ES-I3 (cell line): ENCODE measurements at regions not wholly inside any gene's neighbourhood (a gene's known extent, or its start where the extent isn't known, plus 50 kb on each side); places are given as distances from the start of the nearest gene placed in this dataset.

Source experiments
- H3K36me3 ChIP-seq: 2 replicates; pipeline ENCODE4 v1.6.1; 2013; ENCODE audit warnings: mild to moderate bottlenecking, low read length, control low read depth, moderate library complexity; ENCODE audit not compliant: insufficient read depth
- H3K4me1 ChIP-seq: 2 replicates; pipeline ENCODE4 v1.6.1; 2013; ENCODE audit warnings: mild to moderate bottlenecking, control low read depth, low read length; ENCODE audit not compliant: insufficient read depth
- H3K9ac ChIP-seq: 2 replicates; pipeline ENCODE4 v1.6.1; 2013; ENCODE audit warnings: low read depth, mild to moderate bottlenecking, low read length, moderate library complexity
- H3K9me3 ChIP-seq: 2 replicates; pipeline ENCODE4 v1.6.1; 2013; ENCODE audit warnings: mild to moderate bottlenecking, low read length, moderate library complexity; ENCODE audit not compliant: control insufficient read depth, insufficient read depth

GRCh38 chr14:22155571-22155970, 433.5 kb downstream of the DAD1 start:
- Histone ChIP-seq H3K4me1 (no peaks in the 10 kb centered on the region), H3K9ac (no peak overlapping the region), H3K9me3 (peaks cover 6% of the 10 kb centered on the region), H3K36me3 (no peaks in the 10 kb centered on the region)

DNA sequence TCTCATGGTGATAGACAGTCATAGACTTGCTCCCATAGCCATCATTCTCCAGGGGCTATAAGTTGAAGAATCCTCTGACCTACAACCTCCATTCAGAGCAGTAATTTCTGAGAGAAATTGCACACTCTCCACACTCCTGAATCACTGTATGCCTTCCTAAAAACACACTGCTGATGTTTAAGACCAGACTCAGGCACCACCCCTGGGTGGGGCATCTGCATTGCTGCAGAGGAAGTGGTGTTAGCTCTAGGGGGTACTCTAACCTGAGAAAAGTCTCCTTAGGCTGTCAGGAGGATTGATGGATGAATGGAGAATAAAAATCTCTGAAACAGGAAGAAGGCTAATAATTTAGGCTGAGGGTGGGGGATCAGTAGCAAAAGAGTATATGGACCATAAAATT, 436.1 kb downstream of the DAD1 start:
- Histone ChIP-seq H3K9me3 (peaks cover 6% of the 10 kb centered on the region), H3K9ac (no peak overlapping the region), H3K4me1 (no peaks in the 10 kb centered on the region), H3K36me3 (no peaks in the 10 kb centered on the region)

- no peaks in the 10 kb centered on the region for H3K4me1 ChIP-seq
- H3K9me3 ChIP-seq, result peaks cover 6% of the 10 kb centered on the region
- H3K36me3 ChIP-seq, result no peaks in the 10 kb centered on the region
- no peak overlapping the region for H3K9ac ChIP-seq
Measured at GRCh38 chr14:22152161-22152870, 436.7 kb downstream of the DAD1 start.

DNA sequence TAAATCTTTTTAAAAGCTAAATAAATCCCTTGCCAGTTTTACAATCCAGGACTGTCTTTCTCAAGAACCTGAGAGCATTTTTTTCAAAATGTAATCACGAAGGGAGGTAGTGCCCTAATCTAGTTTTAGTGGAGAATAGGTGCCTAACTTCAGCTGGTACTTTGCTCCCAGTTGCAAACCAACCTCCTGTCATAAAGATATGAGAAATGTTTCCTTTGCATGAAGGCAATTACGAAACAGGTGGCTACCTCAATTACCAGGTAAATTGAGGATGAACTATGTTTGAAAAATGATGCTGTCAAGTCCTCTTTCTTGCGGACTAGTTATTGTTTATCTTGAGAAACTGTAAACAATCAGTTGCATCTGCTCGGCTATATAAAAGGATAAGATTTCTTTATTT, 437.9 kb downstream of the DAD1 start:
- no peaks in the 10 kb centered on the region for H3K36me3 ChIP-seq
- peaks cover 6% of the 10 kb centered on the region for H3K9me3 ChIP-seq

GRCh38 chr14:22149058-22149457, 440.0 kb downstream of the DAD1 start:
- Histone ChIP-seq H3K9me3 (peaks cover 6% of the 10 kb centered on the region), H3K4me1 (no peaks in the 10 kb centered on the region), H3K9ac (no peak overlapping the region), H3K36me3 (no peaks in the 10 kb centered on the region)

More for the DNA sequence above, 437.9 kb downstream of the DAD1 start:
- no peaks in the 10 kb centered on the region for H3K4me1 ChIP-seq
- H3K9ac ChIP-seq, result no peak overlapping the region

DNA sequence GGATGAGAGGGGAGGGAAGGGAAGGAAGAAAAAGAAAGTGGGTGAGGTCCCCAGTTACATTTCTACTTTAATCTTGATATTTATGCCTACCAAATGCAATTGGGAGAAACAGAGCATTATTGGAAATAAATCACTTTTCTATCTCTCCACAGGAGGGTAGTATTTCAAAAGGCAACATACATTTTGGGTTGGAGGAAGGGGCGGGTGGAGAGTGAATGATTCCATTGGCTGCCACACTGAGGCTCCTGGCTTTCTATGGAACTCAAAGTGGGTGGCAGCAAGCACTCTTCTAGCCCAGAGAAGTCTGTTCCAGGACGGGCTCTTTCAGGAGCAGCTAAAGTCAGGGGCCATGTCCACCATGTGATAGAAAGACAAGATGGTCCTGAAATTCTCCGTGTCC, 441.3 kb downstream of the DAD1 start:
- no peaks in the 10 kb centered on the region for H3K36me3 ChIP-seq
- H3K9me3 ChIP-seq, result peaks cover 4% of the 10 kb centered on the region; the same call in 1 of the 2 replicates
- no peaks in the 10 kb centered on the region for H3K4me1 ChIP-seq
- H3K9ac ChIP-seq, result no peak overlapping the region

DNA sequence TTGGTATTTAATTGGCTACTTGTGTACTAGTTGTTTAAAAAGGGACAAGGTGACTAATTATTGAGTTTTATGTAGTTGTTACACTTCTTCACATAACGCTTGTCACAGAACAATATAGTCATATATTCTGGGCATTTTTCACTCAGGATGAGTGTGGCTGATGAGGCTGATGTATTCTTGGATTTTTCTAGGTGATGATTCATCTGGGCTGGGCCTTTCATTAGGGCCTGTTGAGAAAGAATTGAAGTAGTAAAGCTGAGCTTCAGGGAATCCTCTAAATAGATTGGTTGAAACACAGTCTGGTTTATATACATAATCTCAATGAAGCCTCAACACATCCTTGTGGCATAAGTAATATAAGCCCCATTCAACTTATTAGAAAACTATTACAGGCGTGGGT, 445.7 kb downstream of the DAD1 start:
- no peaks in the 10 kb centered on the region for H3K9me3 ChIP-seq
- no peak overlapping the region for H3K9ac ChIP-seq
- H3K36me3 ChIP-seq, result no peaks in the 10 kb centered on the region
- no peaks in the 10 kb centered on the region for H3K4me1 ChIP-seq

- no peaks in the 10 kb centered on the region for H3K9me3 ChIP-seq
- H3K4me1 ChIP-seq, result no peaks in the 10 kb centered on the region
- H3K36me3 ChIP-seq, result no peaks in the 10 kb centered on the region
- no peak overlapping the region for H3K9ac ChIP-seq
Measured at GRCh38 chr14:22140633-22141032, 448.4 kb downstream of the DAD1 start.

GRCh38 chr14:22131749-22132476, 457.1 kb downstream of the DAD1 start:
- no peaks in the 10 kb centered on the region for H3K4me1 ChIP-seq
- no peak overlapping the region for H3K9ac ChIP-seq
- no peaks in the 10 kb centered on the region for H3K36me3 ChIP-seq
- no peaks in the 10 kb centered on the region for H3K9me3 ChIP-seq

GRCh38 chr14:22124073-22124613, 450.5 kb upstream of the OR4E1 start:
- H3K9ac ChIP-seq, result no peak overlapping the region
- no peaks in the 10 kb centered on the region for H3K36me3 ChIP-seq
- no peaks in the 10 kb centered on the region for H3K9me3 ChIP-seq
- no peaks in the 10 kb centered on the region for H3K4me1 ChIP-seq

GRCh38 chr14:22122829-22123560, 449.4 kb upstream of the OR4E1 start:
- Histone ChIP-seq H3K9me3 (no peaks in the 10 kb centered on the region), H3K4me1 (no peaks in the 10 kb centered on the region), H3K36me3 (no peaks in the 10 kb centered on the region), H3K9ac (no peak overlapping the region)

GRCh38 chr14:22122227-22122818, 448.7 kb upstream of the OR4E1 start:
- Histone ChIP-seq H3K4me1 (no peaks in the 10 kb centered on the region), H3K9ac (no peak overlapping the region), H3K9me3 (no peaks in the 10 kb centered on the region), H3K36me3 (no peaks in the 10 kb centered on the region)

GRCh38 chr14:22118899-22119477, 445.4 kb upstream of the OR4E1 start:
- H3K9ac ChIP-seq, result no peak overlapping the region
- H3K4me1 ChIP-seq, result no peaks in the 10 kb centered on the region
- H3K9me3 ChIP-seq, result no peaks in the 10 kb centered on the region
- no peaks in the 10 kb centered on the region for H3K36me3 ChIP-seq

GRCh38 chr14:22113401-22113800, 439.8 kb upstream of the OR4E1 start:
- no peaks in the 10 kb centered on the region for H3K36me3 ChIP-seq
- no peaks in the 10 kb centered on the region for H3K4me1 ChIP-seq
- H3K9ac ChIP-seq, result no peak overlapping the region
- H3K9me3 ChIP-seq, result no peaks in the 10 kb centered on the region
